GM21367 (cell line): ENCODE measurements at regions not wholly inside any gene's neighbourhood (a gene's known extent, or its start where the extent isn't known, plus 50 kb on each side); places are given as distances from the start of the nearest gene placed in this dataset.
"Not testable (repeated sequence)": the region's sequence is repeated elsewhere in the genome, so short reads cannot be mapped to it uniquely, and the experiment has no call there.

Experiments
- ATAC-seq: cut with Tn5 transposase; IDR thresholded peaks from one replicate; pipeline ENCODE4 v1.9.1; 2021; ENCODE audit not compliant: unreplicated experiment

- ATAC-seq = no peak
These were observed 360.0 kb downstream of the QKI start for GRCh38 chr6:163774485-163774884.

- no peak for ATAC-seq
These were observed 359.1 kb downstream of the QKI start for GRCh38 chr6:163773646-163774045.

GRCh38 chr6:163772701-163773100 lies 358.2 kb downstream of the QKI start:
- no peak for ATAC-seq

- ATAC-seq = no peak
These were observed 356.7 kb downstream of the QKI start for GRCh38 chr6:163771180-163771579.

GRCh38 chr6:163768905-163769304 lies 354.4 kb downstream of the QKI start:
- no peak for ATAC-seq

- no peak for ATAC-seq
These were observed 352.4 kb downstream of the QKI start for GRCh38 chr6:163766936-163767335.

- ATAC-seq = no peak
These were observed 350.8 kb downstream of the QKI start for GRCh38 chr6:163765335-163765734.

- ATAC-seq = no peak
These were observed 350.0 kb downstream of the QKI start for GRCh38 chr6:163764565-163764964.

GRCh38 chr6:163761481-163761880 lies 347.0 kb downstream of the QKI start:
- no peak for ATAC-seq

- ATAC-seq = no peak
These were observed 346.3 kb downstream of the QKI start for GRCh38 chr6:163760860-163761259.

GRCh38 chr6:163759542-163759941 lies 345.0 kb downstream of the QKI start:
- ATAC-seq = no peak

- no peak for ATAC-seq
These were observed 343.0 kb downstream of the QKI start for GRCh38 chr6:163757520-163757919.

- ATAC-seq = peak; percentile 99
These were observed 341.6 kb downstream of the QKI start for GRCh38 chr6:163756079-163756478.

- ATAC-seq = no peak
These were observed 340.3 kb downstream of the QKI start for GRCh38 chr6:163754866-163755265.

GRCh38 chr6:163753430-163753829 lies 338.9 kb downstream of the QKI start:
- ATAC-seq = no peak

GRCh38 chr6:163752446-163752845 lies 337.9 kb downstream of the QKI start:
- ATAC-seq = no peak

- no peak for ATAC-seq
These were observed 336.6 kb downstream of the QKI start for GRCh38 chr6:163751032-163751525.

- ATAC-seq = no peak
These were observed 336.0 kb downstream of the QKI start for GRCh38 chr6:163750431-163751031.

GRCh38 chr6:163748886-163749285 lies 334.4 kb downstream of the QKI start:
- no peak for ATAC-seq

- no peak for ATAC-seq
These were observed 333.5 kb downstream of the QKI start for GRCh38 chr6:163748036-163748435.

- not testable (repeated sequence) for ATAC-seq
These were observed 332.5 kb downstream of the QKI start for GRCh38 chr6:163747058-163747457.

GRCh38 chr6:163745536-163746400 lies 331.2 kb downstream of the QKI start:
- ATAC-seq = no peak
